SK-N-SH (cell line): ENCODE measurements at regions not wholly inside any gene's neighbourhood (a gene's known extent, or its start where the extent isn't known, plus 50 kb on each side); places are given as distances from the start of the nearest gene placed in this dataset.

Experiments
- CTCF ChIA-PET: fragments of 300-600, 350-600 bp; formaldehyde crosslinking; extraction: SDS; loops from one replicate; lab custom pipeline; 2021; lab: Yijun Ruan, JAX
- POLR2A ChIA-PET: fragments of 350-600 bp; sonication (Branson Sonifier 250); formaldehyde crosslinking; extraction: SDS; loops from one replicate; lab custom pipeline; 2020; ENCODE audit warnings: antibody characterized with exemption, inconsistent platforms; lab: Yijun Ruan, JAX
- DNase-seq: peaks from one replicate; pipeline ENCODE4 v3.0.0; 2012
- H2AFZ ChIP-seq: fragments of 200-600 bp; sonication (generic); 2 replicates; pipeline ENCODE4 v1.8.1; 2016; ENCODE audit warnings: antibody characterized with exemption, mild to moderate bottlenecking, low read depth
- H3F3A ChIP-seq: fragments of 200-600 bp; sonication (generic); replicated peaks from 2 replicates; pipeline ENCODE3; 2016; ENCODE audit warnings: antibody characterized with exemption, mild to moderate bottlenecking; ENCODE audit not compliant: insufficient read depth
- H3K27ac ChIP-seq, 2 experiments: fragments of 200-500 bp in 1 of 2; fragments of 200-600 bp in 1 of 2; sonication (Bioruptor generic) in 1 of 2; sonication (generic), shearing (Covaris generic) in 1 of 2; 2 replicates each; pipeline versions ENCODE4 v1.5.1 to v1.6.1; 2014 to 2016; ENCODE audit warnings: low read depth in 2 of 2, inconsistent platforms in 1 of 2, low read length in 1 of 2, mild to moderate bottlenecking in 1 of 2, mixed read lengths in 1 of 2
- H3K27me3 ChIP-seq: fragments of 200-600 bp; sonication (generic), shearing (Covaris generic); 2 replicates; pipeline ENCODE4 v1.6.1; 2016; ENCODE audit warnings: mixed run types; ENCODE audit not compliant: insufficient read depth
- H3K36me3 ChIP-seq, 2 experiments: fragments of 200-500 bp in 1 of 2; fragments of 200-600 bp in 1 of 2; sonication (Bioruptor generic) in 1 of 2; sonication (generic) in 1 of 2; replicated peaks in 1 of 2; 2 replicates each; pipeline versions ENCODE3 to v1.5.1; 2014 to 2016; ENCODE audit warnings: low read length in 1 of 2, mild to moderate bottlenecking in 1 of 2; ENCODE audit not compliant: insufficient read depth in 2 of 2, control insufficient read depth in 1 of 2
- H3K4me1 ChIP-seq, 2 experiments: fragments of 200-500 bp in 1 of 2; fragments of 200-600 bp in 1 of 2; sonication (Bioruptor generic) in 1 of 2; sonication (generic), shearing (Covaris generic) in 1 of 2; 2 replicates each; pipeline versions ENCODE4 v1.5.1 to v1.6.1; 2014 to 2016; ENCODE audit warnings: low read depth in 1 of 2, low read length in 1 of 2, mixed run types in 1 of 2; ENCODE audit not compliant: insufficient read depth in 2 of 2, control insufficient read depth in 1 of 2
- H3K4me2 ChIP-seq: fragments of 200-600 bp; sonication (generic), shearing (Covaris generic); 2 replicates; pipeline ENCODE4 v1.6.1; 2017; ENCODE audit warnings: mixed run types
- H3K4me3 ChIP-seq, 2 experiments: fragments of 200-500 bp in 1 of 2; fragments of 200-600 bp in 1 of 2; sonication (Bioruptor generic) in 1 of 2; sonication (generic), shearing (Covaris generic) in 1 of 2; 2 replicates each; pipeline versions ENCODE4 v1.5.1 to v1.8.1; 2014 to 2016; ENCODE audit warnings: low read depth in 2 of 2, inconsistent platforms in 1 of 2, low read length in 1 of 2, mild to moderate bottlenecking in 1 of 2, mixed read lengths in 1 of 2, moderate library complexity in 1 of 2
- H3K79me2 ChIP-seq: fragments of 200-600 bp; sonication (generic); 2 replicates; pipeline ENCODE4 v1.8.1; 2017; ENCODE audit warnings: mild to moderate bottlenecking; ENCODE audit not compliant: insufficient read depth
- H3K9ac ChIP-seq: fragments of 200-600 bp; sonication (generic); 2 replicates; pipeline ENCODE4 v1.6.1; 2017; ENCODE audit warnings: mixed run types
- H3K9me2 ChIP-seq: fragments of 200-600 bp; sonication (generic); 2 replicates; pipeline ENCODE4 v1.6.1; 2017; ENCODE audit warnings: mixed run types
- H3K9me3 ChIP-seq: fragments of 200-600 bp; sonication (generic); 2 replicates; pipeline ENCODE4 v1.6.1; 2017; ENCODE audit warnings: mixed run types, mild to moderate bottlenecking, moderate library complexity
- H4K20me1 ChIP-seq: fragments of 200-600 bp; sonication (generic); 2 replicates; pipeline ENCODE4 v1.6.1; 2017; ENCODE audit warnings: mild to moderate bottlenecking, mixed run types; ENCODE audit not compliant: insufficient read depth
- EP300 ChIP-seq, 2 experiments: IDR thresholded peaks; 2 replicates each; pipeline versions ENCODE4 v1.4.0 to v1.6.1; 2012; ENCODE audit warnings: borderline replicate concordance in 1 of 2, low read depth in 1 of 2, low read length in 1 of 2
- EZH2phosphoT487 ChIP-seq: fragments of 200-600 bp; sonication (generic); IDR thresholded peaks from 2 replicates; pipeline ENCODE4 v1.6.1; 2017; ENCODE audit warnings: low read depth, mixed run types, mild to moderate bottlenecking, antibody characterized with exemption, moderate library complexity, borderline replicate concordance
- FOXJ3 ChIP-seq: sonication (generic); formaldehyde crosslinking; IDR thresholded peaks from 2 replicates; pipeline ENCODE4 v1.5.1; 2020; ENCODE audit warnings: mild to moderate bottlenecking, missing genetic modification reagents
- GABPA ChIP-seq: IDR thresholded peaks from 2 replicates; pipeline ENCODE4 v1.4.0; 2012; ENCODE audit warnings: low read depth, mild to moderate bottlenecking
- GATA2 ChIP-seq: sonication (generic); formaldehyde crosslinking; IDR thresholded peaks from 2 replicates; pipeline ENCODE4 v1.5.0; 2020; ENCODE audit warnings: mild to moderate bottlenecking, missing genetic modification reagents
- JUND ChIP-seq: IDR thresholded peaks from 2 replicates; pipeline ENCODE4 v1.4.0; 2012
- MXI1 ChIP-seq: IDR thresholded peaks from 2 replicates; pipeline ENCODE4 v1.6.1; 2012; ENCODE audit warnings: mild to moderate bottlenecking, low read depth, low read length, improper control_type of control experiment
- PBX3 ChIP-seq: IDR thresholded peaks from 2 replicates; pipeline ENCODE4; 2012
- RAD21 ChIP-seq: IDR thresholded peaks from 2 replicates; pipeline ENCODE4 v1.6.1; 2012; ENCODE audit warnings: mild to moderate bottlenecking, low read length
- RCOR1 ChIP-seq: fragments of 150-350 bp; IDR thresholded peaks from 2 replicates; pipeline ENCODE4 v1.6.1; 2017; ENCODE audit warnings: antibody characterized with exemption, low read length
- RFX5 ChIP-seq: IDR thresholded peaks from 2 replicates; pipeline ENCODE4 v1.6.1; 2012; ENCODE audit warnings: mild to moderate bottlenecking, improper control_type of control experiment, low read length
- RXRA ChIP-seq: IDR thresholded peaks from 2 replicates; pipeline ENCODE4 v1.4.0; 2012; ENCODE audit warnings: low read depth, mild to moderate bottlenecking, borderline replicate concordance
- SIN3A ChIP-seq: IDR thresholded peaks from 2 replicates; pipeline ENCODE4 v1.6.1; 2012; ENCODE audit warnings: low read depth, mild to moderate bottlenecking, low read length, moderate library complexity, borderline replicate concordance
- TAF1 ChIP-seq: IDR thresholded peaks from 2 replicates; pipeline ENCODE4 v1.6.1; 2012; ENCODE audit warnings: low read depth, mild to moderate bottlenecking, low read length, moderate library complexity, borderline replicate concordance
- TEAD4 ChIP-seq: IDR thresholded peaks from 2 replicates; pipeline ENCODE4 v1.4.0; 2012; ENCODE audit warnings: mild to moderate bottlenecking, borderline replicate concordance; ENCODE audit not compliant: insufficient read depth
- USF1 ChIP-seq: IDR thresholded peaks from 2 replicates; pipeline ENCODE4 v1.4.0; 2012; ENCODE audit warnings: low read depth, borderline replicate concordance
- ZBTB33 ChIP-seq: IDR thresholded peaks from 2 replicates; pipeline ENCODE4 v1.4.0; 2012; ENCODE audit warnings: low read depth, borderline replicate concordance
- WGBS: methylation state at CpG from one replicate; pipeline ENCODE4 v1.1.6; 2017; ENCODE audit warnings: low lambda C conversion rate; 5-methylcytosine and 5-hydroxymethylcytosine counted together
- TF ChIP-seq, protein P1 (sequence below): IDR thresholded peaks from 2 replicates; pipeline ENCODE4 v1.6.1; 2012; ENCODE audit warnings: mild to moderate bottlenecking, low read depth, low read length, moderate library complexity
- TF ChIP-seq, protein P2 (sequence below): fragments of 150-350 bp; IDR thresholded peaks from 2 replicates; pipeline ENCODE4 v1.6.1; 2017; ENCODE audit warnings: antibody characterized with exemption, low read length, low read depth, borderline replicate concordance

DNA sequence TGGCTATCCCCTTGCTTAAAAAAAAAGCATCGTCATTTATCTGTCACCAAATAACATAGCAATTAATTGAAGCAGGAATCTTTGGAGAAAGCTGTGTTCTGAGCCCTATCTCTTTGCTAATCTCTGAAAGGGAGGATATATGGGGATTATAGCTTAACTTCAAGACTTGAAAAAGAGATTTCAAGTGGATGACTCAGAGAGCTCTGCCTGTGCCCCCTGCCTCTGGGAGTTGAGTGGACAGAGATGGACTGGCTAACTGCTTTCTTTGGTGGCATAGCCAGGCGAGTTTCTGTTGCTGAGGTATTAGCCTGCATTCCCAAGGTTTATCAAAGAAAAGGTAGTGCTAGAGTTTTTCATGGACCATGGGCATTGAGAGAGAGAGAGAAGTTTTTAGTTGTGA lies 91.6 kb downstream of the DDIT4L start:
- Histone ChIP-seq H3K9me2 (no peaks in the 10 kb centered on the region), H3F3A (no peaks in the 10 kb centered on the region), H4K20me1 (no peaks in the 10 kb centered on the region), H3K9me3 (no peaks in the 10 kb centered on the region), H3K4me1 (peaks cover under 1 to 7% of the 10 kb centered on the region in 2 experiments), H3K9ac (no peak overlapping the region), H3K79me2 (no peaks in the 10 kb centered on the region), H3K27me3 (no peaks in the 10 kb centered on the region), H3K4me2 (no peak overlapping the region), H3K4me3 (no peak overlapping the region), H3K27ac (no peak overlapping the region), H2AFZ (no peak overlapping the region), H3K36me3 (no peaks in the 10 kb centered on the region)
- DNase-seq: no peak
- CTCF ChIA-PET: interaction anchor here (1.0 to 2.1 kb wide), 2 partner anchors 100 to 340 kb away, joined by 3 to 16 read pairs; no protein-coding TSS in a partner anchor
- POLR2A ChIA-PET: no interaction called here
- TF ChIP-seq ZBTB33: no peak
- no peak for TF ChIP-seq RAD21
- no peak for TF ChIP-seq GATA2 (CRISPR knock-in tag)
- TF ChIP-seq FOXJ3 (CRISPR knock-in tag): no peak
- no peak for TF ChIP-seq JUND
- no peak for TF ChIP-seq TEAD4
- TF ChIP-seq RCOR1: no peak
- WGBS: 85% methylated on average over 2 of the region's 2 CpGs

- Histone ChIP-seq H3K36me3 (no peaks in the 10 kb centered on the region), H3K9me2 (no peaks in the 10 kb centered on the region), H3K9ac (no peak overlapping the region), H3K79me2 (no peaks in the 10 kb centered on the region), H4K20me1 (no peaks in the 10 kb centered on the region), H3K9me3 (no peaks in the 10 kb centered on the region), H3K4me1 (peaks cover 3 to 8% of the 10 kb centered on the region in 2 experiments), H3K4me2 (no peak overlapping the region), H3K27me3 (no peaks in the 10 kb centered on the region), H3K4me3 (no peak overlapping the region), H3K27ac (no peak overlapping the region), H2AFZ (no peak overlapping the region), H3F3A (no peaks in the 10 kb centered on the region)
- WGBS: 95% methylated on average over 7 of the region's 7 CpGs
- no peak for DNase-seq
- ChIA-PET POLR2A (no interaction called here), CTCF (interaction anchor here (1.0 to 2.1 kb wide), 2 partner anchors 66 to 100 kb away, joined by 3 to 16 read pairs; no protein-coding TSS in a partner anchor)
- TF ChIP-seq EP300 (IDR thresholded peaks at IDR 0.05; ENCODE audit: borderline replicate concordance in 1 of 2, low read depth in 1 of 2, low read length in 1 of 2): no peak
- no peak for TF ChIP-seq USF1
- TF ChIP-seq, protein P1, sequence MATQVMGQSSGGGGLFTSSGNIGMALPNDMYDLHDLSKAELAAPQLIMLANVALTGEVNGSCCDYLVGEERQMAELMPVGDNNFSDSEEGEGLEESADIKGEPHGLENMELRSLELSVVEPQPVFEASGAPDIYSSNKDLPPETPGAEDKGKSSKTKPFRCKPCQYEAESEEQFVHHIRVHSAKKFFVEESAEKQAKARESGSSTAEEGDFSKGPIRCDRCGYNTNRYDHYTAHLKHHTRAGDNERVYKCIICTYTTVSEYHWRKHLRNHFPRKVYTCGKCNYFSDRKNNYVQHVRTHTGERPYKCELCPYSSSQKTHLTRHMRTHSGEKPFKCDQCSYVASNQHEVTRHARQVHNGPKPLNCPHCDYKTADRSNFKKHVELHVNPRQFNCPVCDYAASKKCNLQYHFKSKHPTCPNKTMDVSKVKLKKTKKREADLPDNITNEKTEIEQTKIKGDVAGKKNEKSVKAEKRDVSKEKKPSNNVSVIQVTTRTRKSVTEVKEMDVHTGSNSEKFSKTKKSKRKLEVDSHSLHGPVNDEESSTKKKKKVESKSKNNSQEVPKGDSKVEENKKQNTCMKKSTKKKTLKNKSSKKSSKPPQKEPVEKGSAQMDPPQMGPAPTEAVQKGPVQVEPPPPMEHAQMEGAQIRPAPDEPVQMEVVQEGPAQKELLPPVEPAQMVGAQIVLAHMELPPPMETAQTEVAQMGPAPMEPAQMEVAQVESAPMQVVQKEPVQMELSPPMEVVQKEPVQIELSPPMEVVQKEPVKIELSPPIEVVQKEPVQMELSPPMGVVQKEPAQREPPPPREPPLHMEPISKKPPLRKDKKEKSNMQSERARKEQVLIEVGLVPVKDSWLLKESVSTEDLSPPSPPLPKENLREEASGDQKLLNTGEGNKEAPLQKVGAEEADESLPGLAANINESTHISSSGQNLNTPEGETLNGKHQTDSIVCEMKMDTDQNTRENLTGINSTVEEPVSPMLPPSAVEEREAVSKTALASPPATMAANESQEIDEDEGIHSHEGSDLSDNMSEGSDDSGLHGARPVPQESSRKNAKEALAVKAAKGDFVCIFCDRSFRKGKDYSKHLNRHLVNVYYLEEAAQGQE: no peak
- no peak for TF ChIP-seq JUND
- TF ChIP-seq MXI1: no peak
- no peak for TF ChIP-seq RFX5
- TF ChIP-seq TEAD4: no peak
- TF ChIP-seq PBX3: no peak
- no peak for TF ChIP-seq SIN3A
- no peak for TF ChIP-seq GABPA
- no peak for TF ChIP-seq RXRA
- TF ChIP-seq, protein P2, sequence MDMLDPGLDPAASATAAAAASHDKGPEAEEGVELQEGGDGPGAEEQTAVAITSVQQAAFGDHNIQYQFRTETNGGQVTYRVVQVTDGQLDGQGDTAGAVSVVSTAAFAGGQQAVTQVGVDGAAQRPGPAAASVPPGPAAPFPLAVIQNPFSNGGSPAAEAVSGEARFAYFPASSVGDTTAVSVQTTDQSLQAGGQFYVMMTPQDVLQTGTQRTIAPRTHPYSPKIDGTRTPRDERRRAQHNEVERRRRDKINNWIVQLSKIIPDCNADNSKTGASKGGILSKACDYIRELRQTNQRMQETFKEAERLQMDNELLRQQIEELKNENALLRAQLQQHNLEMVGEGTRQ: no peak
- no peak for TF ChIP-seq EZH2phosphoT487
- TF ChIP-seq GATA2 (CRISPR knock-in tag): no peak
- TF ChIP-seq TAF1: no peak
Observed at GRCh38 chr4:100098011-100098545, 92.2 kb downstream of the DDIT4L start.
